SK-N-MC (cell line): ENCODE measurements at regions not wholly inside any gene's neighbourhood (a gene's known extent, or its start where the extent isn't known, plus 50 kb on each side); places are given as distances from the start of the nearest gene placed in this dataset.

Experiments used
- EZH2 ChIP-seq: fragments of 200-600 bp; sonication (generic); IDR thresholded peaks from one replicate; pipeline ENCODE4 v1.6.1; 2017; ENCODE audit warnings: antibody characterized with exemption
- POLR2AphosphoS5 ChIP-seq: IDR thresholded peaks from 2 replicates; pipeline ENCODE4 v1.6.1; 2012; ENCODE audit warnings: mild to moderate bottlenecking, low read depth, low read length, borderline replicate concordance

GRCh38 chr3:181565416-181565815 is 146.3 kb upstream of the SOX2 start:
- no peak for TF ChIP-seq EZH2
- no peak for TF ChIP-seq POLR2AphosphoS5
